ENCODE measurements at regions not wholly inside any gene's neighbourhood (a gene's known extent, or its start where the extent isn't known, plus 50 kb on each side); places are given as distances from the start of the nearest gene placed in this dataset.

DNA sequence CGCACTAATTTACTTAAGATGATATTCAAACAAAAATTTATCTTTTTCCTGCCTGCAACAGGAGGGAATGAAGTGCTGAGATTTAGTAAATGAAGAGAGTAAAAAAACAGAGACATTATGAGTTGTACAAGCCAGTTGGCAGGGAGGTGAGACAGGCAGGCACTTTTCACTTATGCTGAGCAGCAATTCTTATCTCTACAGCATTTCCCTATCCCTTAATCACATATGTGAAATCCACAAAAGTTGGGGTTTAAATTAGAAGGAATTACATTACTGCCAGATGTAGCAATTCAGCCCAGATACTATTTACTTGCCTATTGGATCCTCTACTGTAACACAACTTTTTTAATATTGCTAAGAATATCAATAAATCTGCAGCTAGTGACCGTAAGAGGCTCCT is 314.2 kb upstream of the LRP1B start:
- no peak overlapping the region for H2BK15ac ChIP-seq (ENCODE audit: low read depth, low read length)
- no peak overlapping the region for H3K4ac ChIP-seq (ENCODE audit: low read depth, low read length)
- H3K4me3 Mint-ChIP-seq: no peak overlapping the region
- H2BK5ac ChIP-seq (ENCODE audit: insufficient read length, low read length): no peak overlapping the region
- H3K27ac Mint-ChIP-seq: no peak overlapping the region
- H4K91ac ChIP-seq (ENCODE audit: insufficient read length, low read depth, low read length): no peak overlapping the region
- no peaks in the 10 kb centered on the region for H3K27me3 ChIP-seq (ENCODE audit: insufficient read depth, low read length)
- H3K27ac ChIP-seq (ENCODE audit: insufficient read length, low read depth, low read length): no peak overlapping the region
- no peaks in the 10 kb centered on the region for H3K27me3 Mint-ChIP-seq (ENCODE audit: low read depth)
- no peak overlapping the region for H2AFZ ChIP-seq (ENCODE audit: low read length)
- no peak overlapping the region for H2AK5ac ChIP-seq (ENCODE audit: insufficient read length, low read length)
- no peaks in the 10 kb centered on the region for H3K9me3 ChIP-seq (ENCODE audit: control insufficient read depth, low read depth, low read length)
- no peak overlapping the region for H3K56ac ChIP-seq (ENCODE audit: insufficient read length, low read depth, low read length)
- no peak overlapping the region for H4K8ac ChIP-seq (replicated peaks; ENCODE audit: insufficient read length, low read depth, low read length)
- H4K5ac ChIP-seq (ENCODE audit: insufficient read length, low read depth, low read length): no peak overlapping the region
- H3K23ac ChIP-seq (ENCODE audit: insufficient read length, low read depth, low read length): no peak overlapping the region
- H3K36me3 Mint-ChIP-seq (ENCODE audit: insufficient read depth in 1 of 3, low read depth in 3 of 3): no peaks in the 10 kb centered on the region
- H2BK120ac ChIP-seq (ENCODE audit: low read depth, low read length, poor library complexity, severe bottlenecking): no peak overlapping the region
- H2BK20ac ChIP-seq (ENCODE audit: low read depth, low read length, poor library complexity, severe bottlenecking): no peak overlapping the region
- no peaks in the 10 kb centered on the region for H3K23me2 ChIP-seq (ENCODE audit: insufficient read length, low read depth, low read length, poor library complexity, severe bottlenecking)
- no peaks in the 10 kb centered on the region for H3K4me1 Mint-ChIP-seq
- H2BK12ac ChIP-seq (ENCODE audit: insufficient read length, low read depth, low read length): no peak overlapping the region
- H3K4me2 ChIP-seq (ENCODE audit: insufficient read depth, insufficient read length, low read length): no peak overlapping the region
- H3K14ac ChIP-seq (ENCODE audit: insufficient read depth, low read length): no peak overlapping the region
- H3K18ac ChIP-seq (ENCODE audit: insufficient read length, low read depth, low read length): no peak overlapping the region
- H3K79me1 ChIP-seq (ENCODE audit: insufficient read depth, low read depth, low read length, poor library complexity, severe bottlenecking): no peaks in the 10 kb centered on the region
- H3K9me3 Mint-ChIP-seq: no peaks in the 10 kb centered on the region
- H3T11ph ChIP-seq (ENCODE audit: low read length): no peak overlapping the region
- no peak for DNase-seq
- H3K9ac ChIP-seq (ENCODE audit: extremely low read depth, insufficient read length, low read length): no peak overlapping the region
- no peaks in the 10 kb centered on the region for H4K20me1 ChIP-seq (ENCODE audit: control insufficient read depth, insufficient read depth, insufficient read length)
- TF ChIP-seq CTCF (conservative IDR thresholded peaks at IDR 0.05): no peak
- no peaks in the 10 kb centered on the region for H3K79me2 ChIP-seq (ENCODE audit: insufficient read depth, low read length)
- H3K4me1 ChIP-seq (ENCODE audit: insufficient read depth, low read length): no peaks in the 10 kb centered on the region
- no CpG with 5 or more reads among the region's 2 CpGs for WGBS (ENCODE audit: extremely low coverage, insufficient read length, low lambda C conversion rate)

All from H9 (cell line).